ENCODE measurements at regions not wholly inside any gene's neighbourhood (a gene's known extent, or its start where the extent isn't known, plus 50 kb on each side); places are given as distances from the start of the nearest gene placed in this dataset.

DNA sequence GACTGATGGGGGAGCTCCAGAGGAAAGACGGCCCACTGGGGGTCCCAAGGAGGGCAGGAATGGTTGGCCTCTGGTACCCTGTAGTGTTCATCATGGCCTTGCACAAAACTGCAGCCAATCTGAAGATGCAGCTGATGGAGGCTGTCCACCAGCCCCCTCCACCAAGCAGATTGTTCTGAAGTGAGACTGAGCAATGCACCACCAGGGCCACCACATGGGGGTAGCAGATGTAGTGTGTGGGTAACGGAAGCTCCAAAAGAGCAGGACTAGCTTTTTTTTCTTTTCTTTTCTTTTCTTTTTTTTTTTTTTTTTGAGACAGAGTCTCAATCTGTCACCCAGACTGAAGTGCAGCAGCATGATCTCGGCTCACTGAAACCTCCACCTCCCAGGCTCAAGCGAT, 181.0 kb upstream of the MYLIP start:
- no peaks in the 10 kb centered on the region for H3K27me3 ChIP-seq
- intact Hi-C loops (cut with DNase I) = no loop called here
- ATAC-seq = no peak
- H3K4me3 ChIP-seq = no peak overlapping the region
- TF ChIP-seq, protein P1, sequence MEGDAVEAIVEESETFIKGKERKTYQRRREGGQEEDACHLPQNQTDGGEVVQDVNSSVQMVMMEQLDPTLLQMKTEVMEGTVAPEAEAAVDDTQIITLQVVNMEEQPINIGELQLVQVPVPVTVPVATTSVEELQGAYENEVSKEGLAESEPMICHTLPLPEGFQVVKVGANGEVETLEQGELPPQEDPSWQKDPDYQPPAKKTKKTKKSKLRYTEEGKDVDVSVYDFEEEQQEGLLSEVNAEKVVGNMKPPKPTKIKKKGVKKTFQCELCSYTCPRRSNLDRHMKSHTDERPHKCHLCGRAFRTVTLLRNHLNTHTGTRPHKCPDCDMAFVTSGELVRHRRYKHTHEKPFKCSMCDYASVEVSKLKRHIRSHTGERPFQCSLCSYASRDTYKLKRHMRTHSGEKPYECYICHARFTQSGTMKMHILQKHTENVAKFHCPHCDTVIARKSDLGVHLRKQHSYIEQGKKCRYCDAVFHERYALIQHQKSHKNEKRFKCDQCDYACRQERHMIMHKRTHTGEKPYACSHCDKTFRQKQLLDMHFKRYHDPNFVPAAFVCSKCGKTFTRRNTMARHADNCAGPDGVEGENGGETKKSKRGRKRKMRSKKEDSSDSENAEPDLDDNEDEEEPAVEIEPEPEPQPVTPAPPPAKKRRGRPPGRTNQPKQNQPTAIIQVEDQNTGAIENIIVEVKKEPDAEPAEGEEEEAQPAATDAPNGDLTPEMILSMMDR (IDR thresholded peaks at IDR 0.05) = no peak
- H3K9me3 ChIP-seq = no peaks in the 10 kb centered on the region
- H3K4me1 ChIP-seq = peaks cover 21% of the 10 kb centered on the region
- 94 to 96% methylated on average over 4 of the region's 4 CpGs for WGBS, 2 donors
- DNase-seq = no peak
- no peak overlapping the region for H3K27ac ChIP-seq
- H3K36me3 ChIP-seq (replicated peaks in 1 of 2; ENCODE audit: insufficient read depth in 1 of 2, low read depth in 2 of 2) = no peaks in the 10 kb centered on the region

DNA sequence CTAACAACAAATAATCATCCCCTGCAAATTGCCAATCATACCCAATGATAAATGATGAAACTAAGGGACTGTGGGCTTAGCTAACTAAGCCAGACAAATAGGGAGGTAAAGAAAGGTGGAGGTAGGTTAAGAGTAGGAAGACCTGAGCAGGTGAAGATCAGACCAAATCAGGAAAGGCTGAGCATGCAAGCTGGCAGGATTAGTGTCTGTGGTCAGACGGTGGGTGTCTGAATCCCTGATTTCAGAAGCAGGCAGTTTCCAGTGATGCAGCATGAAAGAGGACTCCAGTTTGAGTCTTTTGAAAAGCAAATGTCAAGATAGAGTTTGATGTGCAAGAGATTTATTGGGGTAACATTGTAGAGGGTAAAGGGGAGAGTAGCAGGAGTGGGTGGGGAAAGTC, 181.4 kb upstream of the MYLIP start:
- Histone ChIP-seq H3K4me3 (no peak overlapping the region), H3K27me3 (no peaks in the 10 kb centered on the region), H3K4me1 (peaks cover 21% of the 10 kb centered on the region), H3K9me3 (no peaks in the 10 kb centered on the region), H3K36me3 (replicated peaks in 1 of 2; ENCODE audit: insufficient read depth in 1 of 2, low read depth in 2 of 2) (no peaks in the 10 kb centered on the region), H3K27ac (no peak overlapping the region)
- intact Hi-C loops (cut with DNase I) = no loop called here
- TF ChIP-seq, protein P1 (IDR thresholded peaks at IDR 0.05) = no peak
- no peak for TF ChIP-seq POLR2A (IDR thresholded peaks at IDR 0.05)
- no peak for ATAC-seq
- 96 to 100% methylated on average over 1 of the region's 1 CpG for WGBS, 2 donors
- no peak for DNase-seq

DNA sequence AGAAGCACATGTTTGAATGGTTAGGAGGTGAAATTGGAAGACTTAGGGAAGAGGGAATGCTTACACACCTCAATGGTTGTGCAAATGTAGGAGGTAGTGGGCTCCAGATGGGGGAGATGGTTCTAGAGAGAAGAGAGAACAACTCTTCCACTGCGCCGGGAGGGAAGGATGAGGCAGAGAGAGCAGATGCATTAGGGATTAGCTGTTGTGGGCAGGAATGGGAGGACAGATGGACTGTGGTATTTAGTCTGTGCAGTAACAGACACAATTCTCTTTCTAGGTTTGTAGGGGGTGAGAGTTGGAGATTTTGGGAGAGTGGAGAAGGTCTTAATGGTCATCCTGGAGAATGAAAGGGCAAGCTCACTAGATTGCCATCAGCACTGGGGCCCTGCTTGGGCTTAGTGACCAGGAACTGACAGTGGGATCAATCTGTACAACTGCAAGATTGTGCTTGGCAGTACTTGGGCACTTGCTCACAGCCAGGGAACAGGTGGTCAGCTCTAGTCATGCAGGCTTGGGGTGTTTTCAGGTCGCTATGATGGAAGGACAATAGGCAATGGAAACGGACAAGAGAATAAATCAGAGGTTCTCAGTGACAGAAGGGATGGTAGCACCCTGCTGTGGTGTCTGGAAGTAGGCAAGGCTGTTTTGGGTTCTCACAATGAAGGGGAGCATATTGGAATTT, 182.0 kb upstream of the MYLIP start:
- Histone ChIP-seq H3K27ac (no peak overlapping the region), H3K27me3 (no peaks in the 10 kb centered on the region), H3K4me3 (no peak overlapping the region), H3K9me3 (no peaks in the 10 kb centered on the region), H3K36me3 (replicated peaks in 1 of 2; ENCODE audit: insufficient read depth in 1 of 2, low read depth in 2 of 2) (no peaks in the 10 kb centered on the region), H3K4me1 (peaks cover 21% of the 10 kb centered on the region)
- no peak for TF ChIP-seq POLR2A (IDR thresholded peaks at IDR 0.05)
- DNase-seq (no peak), ATAC-seq (no peak)
- WGBS, 2 donors = 86 to 93% methylated on average over 4 of the region's 4 CpGs
- intact Hi-C loops (cut with DNase I) = no loop called here

DNA sequence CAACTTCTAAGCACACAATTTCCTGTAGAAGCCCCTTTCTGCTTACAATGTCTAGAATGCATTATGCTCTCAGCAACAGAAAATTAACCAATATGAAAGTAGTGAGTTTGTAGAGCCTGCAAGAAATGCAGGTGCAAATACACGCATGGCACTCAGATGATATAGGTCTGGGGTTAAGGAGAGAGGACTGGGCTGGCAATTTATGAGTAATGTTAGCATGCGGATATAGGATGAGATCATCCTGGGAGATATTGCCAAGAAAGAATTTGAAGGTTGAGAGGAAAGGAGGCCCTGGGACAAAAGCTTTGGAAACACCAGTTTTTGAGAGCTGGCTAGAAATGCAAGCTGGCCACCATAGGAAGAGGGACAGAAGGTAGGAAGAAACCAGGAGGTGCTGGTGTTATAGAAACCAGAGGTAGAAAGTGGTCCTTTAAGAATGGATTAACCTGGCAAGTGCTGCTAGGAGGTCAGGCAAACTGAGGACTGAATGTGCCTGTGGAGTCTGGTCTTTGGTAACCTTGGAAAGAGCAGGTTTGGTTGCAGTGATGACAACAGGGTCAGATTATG, 183.2 kb upstream of the MYLIP start:
- intact Hi-C loops (cut with DNase I) = no loop called here
- no peak for DNase-seq
- H3K9me3 ChIP-seq = no peaks in the 10 kb centered on the region

DNA sequence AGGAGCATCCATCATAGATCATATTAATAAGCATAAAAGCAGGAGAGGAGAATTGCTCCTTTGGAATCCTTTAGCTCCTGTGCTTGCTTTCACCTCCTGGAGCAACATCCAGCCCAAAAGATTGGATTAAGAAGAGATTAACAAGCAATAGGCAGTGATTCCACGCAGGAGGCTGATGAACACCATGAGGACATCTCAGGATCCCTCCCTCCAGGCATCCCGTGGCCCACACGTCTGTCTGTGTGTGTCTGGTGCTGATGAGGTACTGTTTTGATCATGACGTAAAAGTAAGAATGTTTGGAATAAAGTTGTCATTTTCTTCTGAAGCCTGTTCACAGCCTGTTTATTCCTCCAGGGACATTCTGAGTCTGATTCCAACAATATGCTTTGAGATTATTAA, 185.5 kb upstream of the MYLIP start:
- WGBS, 2 donors = 82 to 86% methylated on average over 3 of the region's 4 CpGs
- H3K36me3 ChIP-seq (replicated peaks in 1 of 2; ENCODE audit: insufficient read depth in 1 of 2, low read depth in 2 of 2) = no peaks in the 10 kb centered on the region
- DNase-seq (no peak), ATAC-seq (no peak)
- TF ChIP-seq POLR2A (IDR thresholded peaks at IDR 0.05) = no peak
- TF ChIP-seq, protein P1 (IDR thresholded peaks at IDR 0.05) = no peak
- H3K4me3 ChIP-seq = no peak overlapping the region
- H3K4me1 ChIP-seq = peaks cover under 1% of the 10 kb centered on the region
- no peak overlapping the region for H3K27ac ChIP-seq
- H3K9me3 ChIP-seq = no peaks in the 10 kb centered on the region
- intact Hi-C loops (cut with DNase I) = no loop called here
- H3K27me3 ChIP-seq = no peaks in the 10 kb centered on the region

More for the DNA sequence above, 183.2 kb upstream of the MYLIP start:
- Histone ChIP-seq H3K4me1 (peaks cover 21% of the 10 kb centered on the region), H3K27ac (no peak overlapping the region), H3K27me3 (no peaks in the 10 kb centered on the region), H3K36me3 (replicated peaks in 1 of 2; ENCODE audit: insufficient read depth in 1 of 2, low read depth in 2 of 2) (no peaks in the 10 kb centered on the region), H3K4me3 (no peak overlapping the region)
- TF ChIP-seq, protein P1 (IDR thresholded peaks at IDR 0.05) = no peak
- no peak for TF ChIP-seq POLR2A (IDR thresholded peaks at IDR 0.05)
- WGBS, 2 donors = 64 to 66% methylated on average over 2 of the region's 2 CpGs
- no peak for ATAC-seq

Data from body of pancreas (tissue), 4 donors.